ENCODE measurements at regions not wholly inside any gene's neighbourhood (a gene's known extent, or its start where the extent isn't known, plus 50 kb on each side); places are given as distances from the start of the nearest gene placed in this dataset.

GRCh38 chr10:128846927-128847326, 620.1 kb upstream of the MGMT start:
- TF ChIP-seq TAF1 (IDR thresholded peaks at IDR 0.05; ENCODE audit: borderline replicate concordance, insufficient read depth, low read length) (no peak), POLR2AphosphoS5 (IDR thresholded peaks at IDR 0.05; ENCODE audit: low read depth, low read length) (no peak), SIN3A (IDR thresholded peaks at IDR 0.05; ENCODE audit: borderline replicate concordance, insufficient read depth, low read length) (no peak), REST (IDR thresholded peaks at IDR 0.05; ENCODE audit: insufficient read depth in 1 of 2, low read depth in 2 of 2, low read length in 2 of 2) (no peak), FOXP2 (optimal IDR thresholded peaks at IDR 0.05; ENCODE audit: borderline replicate concordance, extremely low read depth, extremely low read length, insufficient read depth) (no peak)

All from PFSK-1 (cell line).